GM23338 (cell line): ENCODE measurements at regions not wholly inside any gene's neighbourhood (a gene's known extent, or its start where the extent isn't known, plus 50 kb on each side); places are given as distances from the start of the nearest gene placed in this dataset.

Source experiments
- ATAC-seq: fragments of 200-7000 bp; cut with Tn5 transposase; 3 replicates; pipeline ENCODE4 v1.9.1; 2020
- DNase-seq: peaks from one replicate; pipeline ENCODE4 v3.0.0-alpha.2; 2015; ENCODE audit warnings: low spot score
- H2AFZ ChIP-seq: fragments of 200-600 bp; sonication (generic); 2 replicates; pipeline ENCODE4 v1.8.0; 2016; ENCODE audit warnings: antibody characterized with exemption, mild to moderate bottlenecking, moderate library complexity
- H3F3A ChIP-seq: fragments of 200-600 bp; sonication (generic); replicated peaks from 2 replicates; pipeline ENCODE4 v1.8.0; 2017; ENCODE audit warnings: antibody characterized with exemption, mixed run types, low read depth
- H3K27ac ChIP-seq: fragments of 200-600 bp; sonication (generic); 2 replicates; pipeline ENCODE4 v1.6.1; 2016; ENCODE audit warnings: low read depth
- H3K27me3 ChIP-seq: fragments of 200-600 bp; sonication (generic); 2 replicates; pipeline ENCODE4 v1.8.0; 2016; ENCODE audit warnings: mild to moderate bottlenecking, mixed run types, moderate library complexity; ENCODE audit not compliant: insufficient read depth
- H3K36me3 ChIP-seq: fragments of 200-600 bp; sonication (generic); 2 replicates; pipeline ENCODE4 v1.8.0; 2016; ENCODE audit warnings: mild to moderate bottlenecking; ENCODE audit not compliant: insufficient read depth
- H3K4me1 ChIP-seq: fragments of 200-600 bp; sonication (generic); 2 replicates; pipeline ENCODE4 v1.8.0; 2016; ENCODE audit warnings: mild to moderate bottlenecking, moderate library complexity; ENCODE audit not compliant: insufficient read depth
- H3K4me2 ChIP-seq: fragments of 200-600 bp; sonication (generic); 2 replicates; pipeline ENCODE4 v1.7.1; 2017; ENCODE audit warnings: mixed run types
- H3K4me3 ChIP-seq: fragments of 200-600 bp; sonication (generic); 2 replicates; pipeline ENCODE4 v1.6.1; 2016; ENCODE audit warnings: mixed run types
- H3K79me2 ChIP-seq: fragments of 200-600 bp; sonication (generic); replicated peaks from 2 replicates; pipeline ENCODE4 v1.8.0; 2017; ENCODE audit warnings: mild to moderate bottlenecking; ENCODE audit not compliant: insufficient read depth
- H3K9me2 ChIP-seq: fragments of 200-600 bp; sonication (generic); 2 replicates; pipeline ENCODE4 v1.8.0; 2017; ENCODE audit not compliant: insufficient read depth
- H4K20me1 ChIP-seq: fragments of 200-600 bp; sonication (generic); replicated peaks from 2 replicates; pipeline ENCODE4 v1.8.0; 2017; ENCODE audit warnings: mild to moderate bottlenecking; ENCODE audit not compliant: insufficient read depth
- H3K27ac Mint-ChIP-seq: 2 replicates; pipeline ENCODE4 v1.8.0; 2020; ENCODE audit warnings: inconsistent platforms, mild to moderate bottlenecking, moderate library complexity, mixed read lengths
- H3K27me3 Mint-ChIP-seq: 3 replicates; pipeline ENCODE4 v1.8.0; 2022; ENCODE audit warnings: low read depth, mild to moderate bottlenecking, moderate library complexity, mixed read lengths, inconsistent platforms; ENCODE audit not compliant: insufficient read depth, poor library complexity
- H3K36me3 Mint-ChIP-seq: 3 replicates; pipeline ENCODE4 v1.8.0; 2021; ENCODE audit warnings: low read depth, mild to moderate bottlenecking, inconsistent platforms, moderate library complexity, mixed read lengths
- H3K4me1 Mint-ChIP-seq: 3 replicates; pipeline ENCODE4 v1.8.0; 2020; ENCODE audit warnings: mild to moderate bottlenecking, inconsistent platforms, mixed read lengths
- H3K4me3 Mint-ChIP-seq: 3 replicates; pipeline ENCODE4 v1.8.0; 2021; ENCODE audit warnings: moderate library complexity, mild to moderate bottlenecking, inconsistent platforms, mixed read lengths
- H3K9me3 Mint-ChIP-seq: 3 replicates; pipeline ENCODE4 v1.8.0; 2020; ENCODE audit warnings: moderate library complexity, mild to moderate bottlenecking, inconsistent platforms, mixed read lengths
- CTCF ChIP-seq, 2 experiments: fragments of 200-600 bp in 1 of 2; sonication (generic) in 1 of 2; conservative IDR thresholded peaks; 2 replicates each; pipeline versions ENCODE4 v1.5.1 to v1.6.1; 2016 to 2017; ENCODE audit warnings: antibody characterized with exemption in 2 of 2, low read depth in 2 of 2, mild to moderate bottlenecking in 2 of 2, moderate library complexity in 1 of 2
- EZH2 ChIP-seq: fragments of 200-600 bp; sonication (generic); IDR thresholded peaks from one replicate; pipeline ENCODE4 v1.8.0; 2017; ENCODE audit warnings: antibody characterized with exemption, mild to moderate bottlenecking, low read depth; ENCODE audit not compliant: unreplicated experiment
- JUNB ChIP-seq: IDR thresholded peaks from one replicate; pipeline ENCODE4 v1.6.1; 2016; ENCODE audit warnings: antibody characterized with exemption; ENCODE audit not compliant: unreplicated experiment
- NANOG ChIP-seq: IDR thresholded peaks from 2 replicates; pipeline ENCODE4 v1.6.1; 2016; ENCODE audit warnings: antibody characterized with exemption, borderline replicate concordance

- Histone ChIP-seq H3K9me2 (peaks cover 8% of the 10 kb centered on the region; the same call in 1 of the 2 replicates), H3K4me2 (peak overlapping the region; percentile 0; the same call in 1 of the 2 replicates), H3K27me3 (no peaks in the 10 kb centered on the region), H2AFZ (peak overlapping the region; percentile 45; the same call in 1 of the 2 replicates), H3K27ac (peak overlapping the region; percentile 24; the same call in 1 of the 2 replicates), H4K20me1 (no peaks in the 10 kb centered on the region), H3K4me3 (no peak overlapping the region), H3K4me1 (peaks cover 6% of the 10 kb centered on the region), H3K36me3 (no peaks in the 10 kb centered on the region), H3F3A (no peaks in the 10 kb centered on the region), H3K79me2 (no peaks in the 10 kb centered on the region)
- no peaks in the 10 kb centered on the region for H3K27me3 Mint-ChIP-seq
- DNase-seq (peak; percentile 92), ATAC-seq (peak; percentile 70)
- H3K9me3 Mint-ChIP-seq: peaks cover 18% of the 10 kb centered on the region
- TF ChIP-seq JUNB: no peak
- peak; percentile 91 to 98 for TF ChIP-seq CTCF (conservative IDR thresholded peaks at IDR 0.05; ENCODE audit: low read depth in 2 of 2)
- no peak overlapping the region for H3K4me3 Mint-ChIP-seq
- peaks cover 40% of the 10 kb centered on the region for H3K36me3 Mint-ChIP-seq
- peaks cover 2% of the 10 kb centered on the region; the same call in 1 of the 3 replicates for H3K4me1 Mint-ChIP-seq
- H3K27ac Mint-ChIP-seq: no peak overlapping the region
Observed at GRCh38 chr7:70856901-70857630, 274.9 kb upstream of the GALNT17 start.

GRCh38 chr7:70857793-70858545 is 274.0 kb upstream of the GALNT17 start:
- Mint-ChIP-seq H3K9me3 (peaks cover 15% of the 10 kb centered on the region), H3K4me3 (no peak overlapping the region), H3K27me3 (no peaks in the 10 kb centered on the region), H3K36me3 (peaks cover 33% of the 10 kb centered on the region), H3K4me1 (peaks cover 2% of the 10 kb centered on the region; the same call in 1 of the 3 replicates), H3K27ac (no peak overlapping the region)
- ATAC-seq (peak; percentile 94), DNase-seq (peak; percentile 87)
- Histone ChIP-seq H3K79me2 (no peaks in the 10 kb centered on the region), H3K4me3 (no peak overlapping the region), H3K36me3 (no peaks in the 10 kb centered on the region), H3K27ac (peak overlapping the region; percentile 22; the same call in 1 of the 2 replicates), H3F3A (no peaks in the 10 kb centered on the region), H4K20me1 (no peaks in the 10 kb centered on the region), H3K4me1 (peaks cover 6% of the 10 kb centered on the region), H3K27me3 (no peaks in the 10 kb centered on the region), H3K4me2 (peak overlapping the region; percentile 0; the same call in 1 of the 2 replicates), H3K9me2 (peaks cover 8% of the 10 kb centered on the region; the same call in 1 of the 2 replicates), H2AFZ (no peak overlapping the region)
- TF ChIP-seq CTCF (conservative IDR thresholded peaks at IDR 0.05; ENCODE audit: low read depth in 2 of 2): peak in 1 of 2 experiments; percentile 12; a peak in 1 of 4 replicates
- TF ChIP-seq NANOG: peak; percentile 44; the same call in 1 of the 2 replicates
- TF ChIP-seq EZH2: no peak
